HCT116 (cell line): ENCODE measurements at regions not wholly inside any gene's neighbourhood (a gene's known extent, or its start where the extent isn't known, plus 50 kb on each side); places are given as distances from the start of the nearest gene placed in this dataset.

Experiments used
- ATAC-seq: fragments of 200-7000 bp; cut with Tn5 transposase; 2 replicates; pipeline ENCODE4 v1.9.1; 2020; ENCODE audit warnings: mild to moderate bottlenecking, moderate library complexity
- BruUV-seq: library from RNA; stranded (reverse); fragments of 400-500 nt; replicated peaks from 2 replicates; lab custom pipeline; 2021; lab: Mats Ljungman, UMichigan
- CTCF ChIA-PET: fragments of 300-600 bp; sonication (Branson Sonifier 250); formaldehyde crosslinking; loops from one replicate; lab custom pipeline; 2021; ENCODE audit warnings: antibody characterized with exemption; lab: Charles Lee
- POLR2A ChIA-PET: fragments of 300-600, 350-600 bp; sonication (Branson Sonifier 250); formaldehyde crosslinking; loops from one replicate; lab custom pipeline; 2021; ENCODE audit warnings: antibody characterized with exemption; lab: Charles Lee
- RAD21 ChIA-PET, 2 experiments: fragments of 300-600 bp; sonication (Branson Sonifier 250); formaldehyde crosslinking; loops; one replicate each; lab custom pipeline; 2023; ENCODE audit warnings: low total read pairs in 2 of 2; ENCODE audit not compliant: uncharacterized antibody in 2 of 2, unreplicated experiment in 2 of 2, low non-redundant PET in 1 of 2; lab: Charles Lee
- DNase-seq: peaks from one replicate; pipeline ENCODE4 v3.0.0-alpha.2; 2010; ENCODE audit warnings: low read depth, low spot score
- H2AFZ ChIP-seq: fragments of 200-600 bp; shearing (Covaris generic), sonication (generic); 2 replicates; pipeline ENCODE4 v1.6.1; 2017; ENCODE audit warnings: low read depth, mixed run types, mixed read lengths, antibody characterized with exemption, low read length; ENCODE audit not compliant: poor library complexity, severe bottlenecking
- H3K27ac ChIP-seq: 2 replicates; pipeline ENCODE4 v1.5.1; 2012; ENCODE audit warnings: low read depth, low read length
- H3K27me3 ChIP-seq: fragments of 200-600 bp; sonication (generic); 2 replicates; pipeline ENCODE4 v1.6.1; 2016; ENCODE audit warnings: mixed run types, low read length, mixed read lengths; ENCODE audit not compliant: insufficient read depth
- H3K36me3 ChIP-seq, 2 experiments: fragments of 200-500 bp in 1 of 2; fragments of 200-600 bp in 1 of 2; sonication (Bioruptor generic) in 1 of 2; sonication (generic) in 1 of 2; 2 replicates each; pipeline versions ENCODE4 v1.5.1 to v1.6.1; 2014 to 2016; ENCODE audit warnings: low read length in 2 of 2, inconsistent platforms in 1 of 2, mixed read lengths in 1 of 2, mixed run types in 1 of 2; ENCODE audit not compliant: insufficient read depth in 2 of 2, control insufficient read depth in 1 of 2
- H3K4me1 ChIP-seq, 2 experiments: fragments of 200-600 bp in 1 of 2; sonication (generic) in 1 of 2; 2 replicates each; pipeline versions ENCODE4 v1.5.1 to v1.6.1; 2012 to 2017; ENCODE audit warnings: low read length in 2 of 2, inconsistent platforms in 1 of 2, mild to moderate bottlenecking in 1 of 2, mixed read lengths in 1 of 2, mixed run types in 1 of 2, moderate library complexity in 1 of 2; ENCODE audit not compliant: insufficient read depth in 2 of 2, control insufficient read depth in 1 of 2
- H3K4me2 ChIP-seq: fragments of 200-600 bp; sonication (generic); 2 replicates; pipeline ENCODE4 v1.6.1; 2017; ENCODE audit warnings: mixed run types, low read length, mixed read lengths
- H3K4me3 ChIP-seq, 2 experiments: fragments of 200-600 bp in 1 of 2; sonication (generic) in 1 of 2; replicated peaks in 1 of 2; 2 replicates each; pipeline ENCODE4 v1.5.1; 2011 to 2016; ENCODE audit warnings: low read length in 2 of 2, control low read depth in 1 of 2, low read depth in 1 of 2, mild to moderate bottlenecking in 1 of 2, mixed read lengths in 1 of 2, mixed run types in 1 of 2
- H3K79me2 ChIP-seq: fragments of 200-600 bp; sonication (generic); 2 replicates; pipeline ENCODE4 v1.6.1; 2017; ENCODE audit warnings: mild to moderate bottlenecking, mixed run types, low read length, moderate library complexity, mixed read lengths; ENCODE audit not compliant: insufficient read depth
- H3K9ac ChIP-seq: fragments of 200-600 bp; sonication (generic); 2 replicates; pipeline ENCODE4 v1.6.1; 2016; ENCODE audit warnings: low read length, mixed read lengths
- H3K9me2 ChIP-seq: fragments of 200-600 bp; sonication (generic), shearing (Covaris generic); 2 replicates; pipeline ENCODE4 v1.6.1; 2017; ENCODE audit warnings: mixed run types, mild to moderate bottlenecking, moderate library complexity; ENCODE audit not compliant: insufficient read depth
- H3K9me3 ChIP-seq, 2 experiments: fragments of 200-500 bp in 1 of 2; fragments of 200-600 bp in 1 of 2; sonication (Bioruptor generic) in 1 of 2; sonication (generic) in 1 of 2; 2 replicates each; pipeline ENCODE4 v1.6.1; 2014 to 2017; ENCODE audit warnings: low read length in 2 of 2, mixed read lengths in 2 of 2, inconsistent platforms in 1 of 2, low read depth in 1 of 2, mild to moderate bottlenecking in 1 of 2, mixed run types in 1 of 2, moderate library complexity in 1 of 2; ENCODE audit not compliant: control insufficient read depth in 1 of 2, insufficient read depth in 1 of 2
- H4K20me1 ChIP-seq: fragments of 200-600 bp; sonication (generic), shearing (Covaris generic); 2 replicates; pipeline ENCODE4 v1.6.1; 2017; ENCODE audit warnings: mixed run types, mild to moderate bottlenecking, moderate library complexity; ENCODE audit not compliant: insufficient read depth
- ATF3 ChIP-seq: IDR thresholded peaks from 2 replicates; pipeline ENCODE4 v1.6.1; 2012
- CEBPB ChIP-seq: IDR thresholded peaks from 2 replicates; pipeline ENCODE4 v1.6.1; 2012; ENCODE audit warnings: low read depth
- CTCF ChIP-seq, 3 experiments: fragments of 200-600 bp in 1 of 3; sonication (generic) in 1 of 3; IDR thresholded peaks in 2 of 3; conservative IDR thresholded peaks in 1 of 3; 2 replicates each; pipeline ENCODE4 v1.5.1; 2012 to 2017; ENCODE audit warnings: low read depth in 2 of 3, low read length in 2 of 3, antibody characterized with exemption in 1 of 3, borderline replicate concordance in 1 of 3, control low read depth in 1 of 3, mild to moderate bottlenecking in 1 of 3, mixed read lengths in 1 of 3, mixed run types in 1 of 3, moderate library complexity in 1 of 3; ENCODE audit not compliant: insufficient read depth in 1 of 3
- JUND ChIP-seq: IDR thresholded peaks from 2 replicates; pipeline ENCODE4 v1.6.1; 2012
- MAX ChIP-seq: IDR thresholded peaks from 2 replicates; pipeline ENCODE4 v1.6.1; 2012
- POLR2A ChIP-seq: IDR thresholded peaks from 2 replicates; pipeline ENCODE4 v1.7.0; 2011; ENCODE audit warnings: borderline replicate concordance; ENCODE audit not compliant: insufficient read depth, insufficient read length; ENCODE audit errors: extremely low read depth
- POLR2AphosphoS5 ChIP-seq: IDR thresholded peaks from 2 replicates; pipeline ENCODE4 v1.6.1; 2011; ENCODE audit warnings: mild to moderate bottlenecking, low read depth, low read length, moderate library complexity
- SIN3A ChIP-seq: IDR thresholded peaks from 2 replicates; pipeline ENCODE4 v1.6.1; 2012; ENCODE audit warnings: low read depth
- YY1 ChIP-seq: IDR thresholded peaks from 2 replicates; pipeline ENCODE4 v1.6.1; 2011; ENCODE audit warnings: low read length, low read depth, moderate library complexity, mild to moderate bottlenecking; ENCODE audit not compliant: insufficient replicate concordance; ENCODE audit errors: extremely low read depth
- ZBTB33 ChIP-seq: IDR thresholded peaks from 2 replicates; pipeline ENCODE4 v1.6.1; 2011; ENCODE audit warnings: mild to moderate bottlenecking, low read length, moderate library complexity; ENCODE audit not compliant: insufficient replicate concordance; ENCODE audit errors: extremely low read depth
- ZFX ChIP-seq: fragments of 450-650 bp; IDR thresholded peaks from 2 replicates; pipeline ENCODE4 v1.6.1; 2017
- intact Hi-C: fragments of 100-400 bp; cut with micrococcal nuclease; formaldehyde crosslinking; loops from 2 replicates; pipeline ENCODE4 v1.10.0; 2022

- Histone ChIP-seq H2AFZ (no peak overlapping the region), H3K27ac (no peak overlapping the region), H3K9ac (no peak overlapping the region), H4K20me1 (no peaks in the 10 kb centered on the region), H3K4me2 (no peak overlapping the region), H3K4me1 (no peaks in the 10 kb centered on the region), H3K4me3 (no peak overlapping the region), H3K36me3 (no peaks in the 10 kb centered on the region), H3K9me2 (no peaks in the 10 kb centered on the region), H3K9me3 (no peaks in the 10 kb centered on the region), H3K27me3 (peaks cover 6% of the 10 kb centered on the region), H3K79me2 (no peaks in the 10 kb centered on the region)
- ATAC-seq (no peak), DNase-seq (no peak)
- RAD21 ChIA-PET: no interaction called here
- TF ChIP-seq SIN3A: no peak
- no peak for TF ChIP-seq POLR2AphosphoS5
- TF ChIP-seq POLR2A: no peak
- TF ChIP-seq CEBPB: no peak
- no peak for TF ChIP-seq ATF3
- no peak for TF ChIP-seq ZFX
- no peak for TF ChIP-seq ZBTB33
- no peak for TF ChIP-seq CTCF (IDR thresholded peaks at IDR 0.05 in 2 of 3, conservative IDR thresholded peaks at IDR 0.05 in 1 of 3; ENCODE audit: borderline replicate concordance in 1 of 3, insufficient read depth in 1 of 3, low read depth in 2 of 3, low read length in 2 of 3)
- TF ChIP-seq MAX: no peak
- TF ChIP-seq JUND: no peak
- no peak for TF ChIP-seq YY1
- no TSS peak for BruUV-seq
- CTCF ChIA-PET: interaction anchor here (1.2 kb wide), 1 partner anchor 21 kb away, joined by 4 read pairs; no protein-coding TSS in a partner anchor
- POLR2A ChIA-PET: no interaction called here
- intact Hi-C loops: no loop called here
Observed at GRCh38 chr2:129902731-129903585, 76.5 kb upstream of the RAB6C start.
